ENCODE measurements at regions not wholly inside any gene's neighbourhood (a gene's known extent, or its start where the extent isn't known, plus 50 kb on each side); places are given as distances from the start of the nearest gene placed in this dataset.

- TF ChIP-seq CTCF (IDR thresholded peaks at IDR 0.05) (no peak), POLR2AphosphoS5 (IDR thresholded peaks at IDR 0.05; ENCODE audit: low read depth, low read length) (no peak)
- TF ChIP-seq, protein P1, sequence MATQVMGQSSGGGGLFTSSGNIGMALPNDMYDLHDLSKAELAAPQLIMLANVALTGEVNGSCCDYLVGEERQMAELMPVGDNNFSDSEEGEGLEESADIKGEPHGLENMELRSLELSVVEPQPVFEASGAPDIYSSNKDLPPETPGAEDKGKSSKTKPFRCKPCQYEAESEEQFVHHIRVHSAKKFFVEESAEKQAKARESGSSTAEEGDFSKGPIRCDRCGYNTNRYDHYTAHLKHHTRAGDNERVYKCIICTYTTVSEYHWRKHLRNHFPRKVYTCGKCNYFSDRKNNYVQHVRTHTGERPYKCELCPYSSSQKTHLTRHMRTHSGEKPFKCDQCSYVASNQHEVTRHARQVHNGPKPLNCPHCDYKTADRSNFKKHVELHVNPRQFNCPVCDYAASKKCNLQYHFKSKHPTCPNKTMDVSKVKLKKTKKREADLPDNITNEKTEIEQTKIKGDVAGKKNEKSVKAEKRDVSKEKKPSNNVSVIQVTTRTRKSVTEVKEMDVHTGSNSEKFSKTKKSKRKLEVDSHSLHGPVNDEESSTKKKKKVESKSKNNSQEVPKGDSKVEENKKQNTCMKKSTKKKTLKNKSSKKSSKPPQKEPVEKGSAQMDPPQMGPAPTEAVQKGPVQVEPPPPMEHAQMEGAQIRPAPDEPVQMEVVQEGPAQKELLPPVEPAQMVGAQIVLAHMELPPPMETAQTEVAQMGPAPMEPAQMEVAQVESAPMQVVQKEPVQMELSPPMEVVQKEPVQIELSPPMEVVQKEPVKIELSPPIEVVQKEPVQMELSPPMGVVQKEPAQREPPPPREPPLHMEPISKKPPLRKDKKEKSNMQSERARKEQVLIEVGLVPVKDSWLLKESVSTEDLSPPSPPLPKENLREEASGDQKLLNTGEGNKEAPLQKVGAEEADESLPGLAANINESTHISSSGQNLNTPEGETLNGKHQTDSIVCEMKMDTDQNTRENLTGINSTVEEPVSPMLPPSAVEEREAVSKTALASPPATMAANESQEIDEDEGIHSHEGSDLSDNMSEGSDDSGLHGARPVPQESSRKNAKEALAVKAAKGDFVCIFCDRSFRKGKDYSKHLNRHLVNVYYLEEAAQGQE (IDR thresholded peaks at IDR 0.05; ENCODE audit: insufficient read depth in 1 of 2, low read depth in 2 of 2, low read length in 1 of 2): no peak
Observed at GRCh38 chr14:86990396-86990795, 1002.6 kb downstream of the GALC start.

Data from Panc1 (cell line).